ENCODE measurements at regions not wholly inside any gene's neighbourhood (a gene's known extent, or its start where the extent isn't known, plus 50 kb on each side); places are given as distances from the start of the nearest gene placed in this dataset.

GRCh38 chr15:70521576-70522322 is 241.6 kb downstream of the UACA start:
- CTCF ChIA-PET (ENCODE audit: partially characterized antibody), result interaction anchor here (1.0 to 3.8 kb wide), 4 partner anchors 9 to 144 kb away, joined by 4 to 31 read pairs (median 6); no protein-coding TSS in a partner anchor
- TF ChIP-seq TBP (IDR thresholded peaks at IDR 0.05; ENCODE audit: low read depth, low read length) (no peak), CEBPB (IDR thresholded peaks at IDR 0.05; ENCODE audit: low read depth, low read length) (no peak), BACH1 (IDR thresholded peaks at IDR 0.05; ENCODE audit: low read length) (no peak), SIN3A (conservative IDR thresholded peaks at IDR 0.05 in 1 of 2, IDR thresholded peaks at IDR 0.05 in 1 of 2; ENCODE audit: low read depth in 1 of 2, low read length in 2 of 2) (no peak), ATF2 (IDR thresholded peaks at IDR 0.05; ENCODE audit: low read length) (no peak), ZNF274 (IDR thresholded peaks at IDR 0.05; ENCODE audit: borderline replicate concordance, extremely low read depth, low read length) (no peak), POU5F1 (IDR thresholded peaks at IDR 0.05; ENCODE audit: low read depth, low read length) (no peak), RXRA (IDR thresholded peaks at IDR 0.05; ENCODE audit: insufficient read depth, low read depth, low read length) (no peak), MAX (IDR thresholded peaks at IDR 0.05) (no peak), CHD2 (IDR thresholded peaks at IDR 0.05; ENCODE audit: low read length) (no peak), ATF3 (IDR thresholded peaks at IDR 0.05; ENCODE audit: insufficient read depth, low read depth, low read length) (no peak)

More at GRCh38 chr15:70521576-70522322, 241.6 kb downstream of the UACA start:
- POLR2A ChIA-PET (ENCODE audit: partially characterized antibody), result no interaction called here
- Histone ChIP-seq H3K4me2 (ENCODE audit: insufficient read depth in 1 of 2, low read depth in 2 of 2, low read length in 2 of 2) (no peak overlapping the region), H3K56ac (replicated peaks; ENCODE audit: insufficient read length, low read depth, low read length) (no peak overlapping the region), H2AFZ (ENCODE audit: low read length) (no peak overlapping the region), H3K79me1 (ENCODE audit: low read depth, low read length) (no peaks in the 10 kb centered on the region), H2AK5ac (ENCODE audit: low read depth, low read length) (no peak overlapping the region), H3K23me2 (ENCODE audit: low read depth, low read length) (no peaks in the 10 kb centered on the region), H3K79me2 (ENCODE audit: control insufficient read depth in 1 of 2, insufficient read depth in 2 of 2, low read length in 2 of 2) (no peaks in the 10 kb centered on the region), H4K8ac (ENCODE audit: extremely low read depth, insufficient read depth, low read length) (no peak overlapping the region), H3K9me3 (ENCODE audit: insufficient read depth in 2 of 2, low read depth in 1 of 2, low read length in 1 of 2) (no peaks in the 10 kb centered on the region), H3K9ac (replicated peaks in 1 of 4; ENCODE audit: extremely low read depth in 1 of 4, low read depth in 3 of 4, low read length in 3 of 4) (no peak overlapping the region), H3K23ac (ENCODE audit: insufficient read length) (no peak overlapping the region), H2BK12ac (ENCODE audit: low read depth, low read length) (no peak overlapping the region), H3K27ac (ENCODE audit: low read depth, low read length) (no peak overlapping the region), H2BK20ac (ENCODE audit: low read length) (no peak overlapping the region), H4K20me1 (replicated peaks in 1 of 2; ENCODE audit: control insufficient read depth in 1 of 2, insufficient read depth in 2 of 2, low read length in 2 of 2) (no peaks in the 10 kb centered on the region), H3K18ac (ENCODE audit: extremely low read depth, low read length) (no peak overlapping the region), H2BK5ac (ENCODE audit: low read depth, low read length) (no peak overlapping the region), H3K27me3 (replicated peaks in 1 of 4; ENCODE audit: control insufficient read depth in 3 of 4, extremely low read depth in 1 of 4, insufficient read depth in 3 of 4, low read length in 3 of 4) (no peaks in the 10 kb centered on the region), H3K4me1 (replicated peaks in 1 of 4; ENCODE audit: control insufficient read depth in 3 of 4, insufficient read depth in 4 of 4, low read length in 3 of 4) (peaks cover 1 to 9% (median 7%) of the 10 kb centered on the region in 4 experiments; a peak in 4 of 7 replicates), H2BK120ac (replicated peaks; ENCODE audit: low read depth, low read length) (no peak overlapping the region), H2BK15ac (ENCODE audit: low read length) (no peak overlapping the region), H3K36me3 (ENCODE audit: control insufficient read depth in 2 of 4, insufficient read depth in 4 of 4, low read length in 3 of 4) (no peaks in the 10 kb centered on the region), H4K91ac (replicated peaks; ENCODE audit: insufficient read length, low read length) (no peak overlapping the region), H3K14ac (ENCODE audit: insufficient read length) (no peak overlapping the region), H3K4ac (replicated peaks; ENCODE audit: insufficient read length, low read depth, low read length) (no peak overlapping the region), H3K4me3 (ENCODE audit: extremely low read depth in 1 of 4, insufficient read depth in 2 of 4, low read depth in 3 of 4, low read length in 4 of 4) (no peak overlapping the region), H4K5ac (ENCODE audit: insufficient read length, low read depth, low read length) (no peak overlapping the region)
- DNase-seq (ENCODE audit: low read depth in 1 of 2, low spot score in 2 of 2) (no peak), FAIRE-seq (no peak)
- WGBS, 2 experiments (ENCODE audit: extremely low coverage in 1 of 2, insufficient coverage in 1 of 2, insufficient read length in 1 of 2, insufficient replicate concordance in 2 of 2, low coverage in 1 of 2, low lambda C conversion rate in 2 of 2, missing lambda C conversion rate in 1 of 2), result 91% methylated on average over 11 of the region's 11 CpGs; no CpG with 5 or more reads in 1 of the 2 experiments

Data from H1 (cell line).